Peyer's patch (tissue), 4 donors: ENCODE measurements at regions not wholly inside any gene's neighbourhood (a gene's known extent, or its start where the extent isn't known, plus 50 kb on each side); places are given as distances from the start of the nearest gene placed in this dataset.

Experiments used
- DNase-seq, 3 donors: peaks; one replicate each; pipeline ENCODE4 v3.0.0-alpha.2; 2017 to 2019
- H3K27ac ChIP-seq, 4 donors: fragments of 200-600 bp; sonication (generic); one replicate each; pipeline ENCODE4 v1.5.1; 2016 to 2019
- H3K27me3 ChIP-seq, 2 donors: fragments of 200-600 bp; sonication (generic); one replicate each; pipeline ENCODE4 v1.5.1; 2019
- H3K36me3 ChIP-seq, 3 donors: fragments of 200-600 bp; sonication (generic); one replicate each; pipeline ENCODE4 v1.5.1; 2016 to 2019
- H3K4me1 ChIP-seq, 4 donors: fragments of 200-600 bp; sonication (generic); one replicate each; pipeline ENCODE4 v1.5.1; 2016 to 2019
- H3K4me3 ChIP-seq, 4 donors: fragments of 200-600 bp; sonication (generic); 1 replicate in 3 of 4; 2 replicates in 1 of 4; pipeline ENCODE4 v1.5.1; 2016 to 2019; ENCODE audit warnings: mild to moderate bottlenecking in 1 of 4
- H3K9me3 ChIP-seq, 4 donors: fragments of 200-600 bp; sonication (generic); one replicate each; pipeline ENCODE4 v1.5.1; 2016 to 2019; ENCODE audit warnings: mild to moderate bottlenecking in 1 of 4
- CTCF ChIP-seq, 6 experiments: fragments of 450-650 bp in 4 of 6; fragments of 200-600 bp in 2 of 6; sonication (generic) in 1 of 6; IDR thresholded peaks; one replicate each; pipeline ENCODE4 v1.5.1; 2017 to 2019; ENCODE audit warnings: antibody characterized with exemption in 6 of 6, mild to moderate bottlenecking in 3 of 6, moderate library complexity in 1 of 6
- POLR2A ChIP-seq, 2 donors: fragments of 450-650 bp; IDR thresholded peaks; one replicate each; pipeline ENCODE4 v1.5.1; 2017; ENCODE audit warnings: antibody characterized with exemption in 2 of 2, mild to moderate bottlenecking in 2 of 2, moderate library complexity in 2 of 2

- TF ChIP-seq POLR2A (IDR thresholded peaks at IDR 0.05) (no peak), CTCF (IDR thresholded peaks at IDR 0.05) (no peak)
- H3K36me3 ChIP-seq = no peaks in the 10 kb centered on the region
- H3K4me1 ChIP-seq = no peaks in the 10 kb centered on the region
- H3K27me3 ChIP-seq = no peaks in the 10 kb centered on the region
- H3K4me3 ChIP-seq = no peak overlapping the region
- no peaks in the 10 kb centered on the region for H3K9me3 ChIP-seq
- no peak overlapping the region for H3K27ac ChIP-seq
- no peak for DNase-seq
Measured at GRCh38 chr20:4524307-4524706, 161.9 kb upstream of the PRNP start.

GRCh38 chr20:4522310-4522709 is 163.9 kb upstream of the PRNP start:
- no peak overlapping the region for H3K4me3 ChIP-seq

GRCh38 chr20:4521170-4521968 is 164.9 kb upstream of the PRNP start:
- no peaks in the 10 kb centered on the region for H3K36me3 ChIP-seq
- H3K4me3 ChIP-seq = no peak overlapping the region
- H3K9me3 ChIP-seq = no peaks in the 10 kb centered on the region
- H3K4me1 ChIP-seq = no peaks in the 10 kb centered on the region
- no peaks in the 10 kb centered on the region for H3K27me3 ChIP-seq
- H3K27ac ChIP-seq = no peak overlapping the region
- TF ChIP-seq CTCF (IDR thresholded peaks at IDR 0.05) (no peak), POLR2A (IDR thresholded peaks at IDR 0.05) (no peak)
- no peak for DNase-seq

More at GRCh38 chr20:4522310-4522709, 163.9 kb upstream of the PRNP start:
- Histone ChIP-seq H3K4me1 (no peaks in the 10 kb centered on the region), H3K9me3 (no peaks in the 10 kb centered on the region), H3K36me3 (no peaks in the 10 kb centered on the region), H3K27me3 (no peaks in the 10 kb centered on the region), H3K27ac (no peak overlapping the region)
- DNase-seq = no peak
- TF ChIP-seq CTCF (IDR thresholded peaks at IDR 0.05) = no peak
- TF ChIP-seq POLR2A (IDR thresholded peaks at IDR 0.05) = no peak

- H3K27ac ChIP-seq = no peak overlapping the region
- no peak for DNase-seq
- H3K4me3 ChIP-seq = no peak overlapping the region
- H3K9me3 ChIP-seq = no peaks in the 10 kb centered on the region
- H3K4me1 ChIP-seq = no peaks in the 10 kb centered on the region
- H3K36me3 ChIP-seq = no peaks in the 10 kb centered on the region
- H3K27me3 ChIP-seq = no peaks in the 10 kb centered on the region
- no peak for TF ChIP-seq POLR2A (IDR thresholded peaks at IDR 0.05)
- peak in 3 of 6 experiments; percentile 4 to 31 (median 29) for TF ChIP-seq CTCF (IDR thresholded peaks at IDR 0.05)
Measured at GRCh38 chr20:4519534-4519933, 166.7 kb upstream of the PRNP start.

- Histone ChIP-seq H3K4me3 (no peak overlapping the region), H3K27me3 (no peaks in the 10 kb centered on the region), H3K4me1 (no peaks in the 10 kb centered on the region), H3K27ac (no peak overlapping the region), H3K9me3 (no peaks in the 10 kb centered on the region), H3K36me3 (no peaks in the 10 kb centered on the region)
- TF ChIP-seq CTCF (IDR thresholded peaks at IDR 0.05) = no peak
- TF ChIP-seq POLR2A (IDR thresholded peaks at IDR 0.05) = no peak
- DNase-seq = no peak
Measured at GRCh38 chr20:4516876-4517275, 169.4 kb upstream of the PRNP start.
